ENCODE measurements at regions not wholly inside any gene's neighbourhood (a gene's known extent, or its start where the extent isn't known, plus 50 kb on each side); places are given as distances from the start of the nearest gene placed in this dataset.

DNA sequence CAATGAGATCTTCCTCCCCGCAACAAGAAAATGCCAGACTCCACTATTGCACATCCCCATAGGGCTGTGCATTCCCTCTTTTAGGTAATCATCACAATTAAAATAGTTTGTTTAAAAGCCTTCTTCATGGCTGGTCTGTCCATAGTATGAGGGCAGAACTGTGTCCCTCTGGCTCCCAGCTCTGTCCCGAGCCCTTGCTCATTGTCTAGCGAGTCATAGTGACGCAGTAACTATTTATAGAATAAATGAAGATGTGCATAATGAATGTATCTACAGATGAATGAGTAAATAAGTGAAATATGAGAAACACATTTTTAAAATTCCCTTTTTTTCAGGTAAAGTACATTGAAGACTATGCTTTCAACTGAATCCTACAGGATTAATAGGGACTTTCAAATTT, 128.4 kb upstream of the TMC3 start:
- DNase-seq (ENCODE audit: low spot score): no peak
- ATAC-seq: no peak

DNA sequence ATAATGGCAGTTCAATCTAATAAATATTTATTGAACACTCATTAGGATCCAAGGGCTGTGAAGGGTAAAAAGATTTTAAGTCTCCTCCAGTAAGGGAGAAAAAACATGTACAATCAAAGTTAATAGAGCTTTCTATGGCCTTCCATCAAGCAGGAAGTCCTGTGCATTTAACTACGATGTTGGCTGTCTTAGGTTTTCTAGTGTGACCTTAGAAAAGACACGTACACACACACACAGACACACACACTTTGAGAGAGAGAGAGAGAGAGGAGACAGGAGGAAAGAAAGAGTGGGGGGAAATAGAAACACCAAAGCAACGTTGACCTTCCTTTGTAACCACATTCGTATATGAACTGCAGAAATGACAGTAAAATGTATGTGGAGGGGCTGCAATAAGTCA, 126.1 kb upstream of the TMC3 start:
- ATAC-seq (no peak), DNase-seq (ENCODE audit: low spot score) (no peak)

DNA sequence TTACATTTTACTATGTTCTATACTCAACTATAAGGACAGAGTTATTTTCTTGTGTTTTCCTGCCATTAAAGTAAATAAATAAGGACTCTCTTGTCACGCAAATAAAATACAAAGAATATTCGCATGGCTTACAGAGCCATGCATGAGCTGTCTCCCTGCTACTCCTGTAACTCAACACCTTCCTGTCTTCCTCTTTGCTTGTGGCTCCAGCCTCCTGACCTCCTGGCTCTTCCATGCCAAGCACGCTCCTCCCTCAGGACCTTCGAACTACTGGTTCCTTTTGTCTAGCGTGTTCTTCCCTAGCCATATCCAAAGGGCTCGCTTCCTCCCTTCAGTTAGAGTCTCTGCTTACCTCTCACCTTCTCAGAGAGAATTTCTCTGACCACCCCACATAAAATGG, 124.3 kb upstream of the TMC3 start:
- no peak for DNase-seq (ENCODE audit: low spot score)

DNA sequence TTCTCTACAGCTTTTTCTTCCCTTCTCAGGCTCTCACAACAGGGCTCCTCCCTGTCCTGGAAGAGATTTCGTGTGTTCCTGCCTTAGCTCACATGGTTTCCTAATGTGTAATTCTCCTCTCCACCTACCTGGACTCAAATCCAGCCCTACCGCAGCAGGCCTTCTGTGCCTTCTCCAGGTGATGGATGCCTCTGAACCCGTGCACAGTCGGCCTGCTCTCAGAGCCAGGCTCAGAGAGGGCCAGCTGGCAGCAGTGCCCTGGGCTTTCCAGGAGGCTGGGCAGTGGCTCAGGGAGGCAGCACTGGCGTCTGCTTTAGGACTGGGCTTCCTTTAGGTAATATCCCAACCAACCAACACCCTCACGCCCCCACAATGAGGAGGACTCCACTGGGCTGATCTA, 123.2 kb upstream of the TMC3 start:
- DNase-seq (ENCODE audit: low spot score) (no peak), ATAC-seq (no peak)

More for the DNA sequence above, 124.3 kb upstream of the TMC3 start:
- no peak for ATAC-seq

DNA sequence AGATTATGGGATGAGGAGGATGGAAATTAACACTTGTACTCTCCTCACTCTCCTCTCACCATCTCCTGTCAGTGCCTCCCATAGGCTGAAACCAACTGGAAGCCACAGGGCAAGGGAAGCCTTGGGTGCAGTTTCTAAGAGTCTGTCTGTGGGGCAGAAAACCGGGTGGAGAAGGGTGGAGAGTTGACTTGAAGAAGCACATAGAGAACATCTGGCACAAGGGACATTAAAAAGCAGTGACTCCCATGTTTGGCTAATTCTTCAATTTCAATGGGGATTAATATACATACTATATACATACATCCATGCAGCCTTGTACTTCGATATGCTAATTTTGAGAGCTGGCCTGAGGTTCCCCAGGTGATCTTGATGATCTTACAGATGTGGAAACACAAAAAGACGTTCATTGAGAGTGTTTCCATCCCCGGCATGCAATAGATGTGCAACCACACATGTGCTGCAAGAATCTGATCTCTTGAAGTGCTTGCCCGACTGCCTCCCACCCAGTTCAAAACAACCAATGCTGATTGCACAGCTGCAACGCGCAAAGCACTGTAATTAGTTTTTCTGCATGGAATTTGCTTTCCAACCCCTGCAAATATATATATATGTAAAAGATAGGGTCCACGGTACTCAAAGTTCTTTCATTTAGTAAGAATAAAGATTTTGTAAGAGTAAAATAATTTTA, 121.9 kb upstream of the TMC3 start:
- ATAC-seq (no peak), DNase-seq (ENCODE audit: low spot score) (no peak)

DNA sequence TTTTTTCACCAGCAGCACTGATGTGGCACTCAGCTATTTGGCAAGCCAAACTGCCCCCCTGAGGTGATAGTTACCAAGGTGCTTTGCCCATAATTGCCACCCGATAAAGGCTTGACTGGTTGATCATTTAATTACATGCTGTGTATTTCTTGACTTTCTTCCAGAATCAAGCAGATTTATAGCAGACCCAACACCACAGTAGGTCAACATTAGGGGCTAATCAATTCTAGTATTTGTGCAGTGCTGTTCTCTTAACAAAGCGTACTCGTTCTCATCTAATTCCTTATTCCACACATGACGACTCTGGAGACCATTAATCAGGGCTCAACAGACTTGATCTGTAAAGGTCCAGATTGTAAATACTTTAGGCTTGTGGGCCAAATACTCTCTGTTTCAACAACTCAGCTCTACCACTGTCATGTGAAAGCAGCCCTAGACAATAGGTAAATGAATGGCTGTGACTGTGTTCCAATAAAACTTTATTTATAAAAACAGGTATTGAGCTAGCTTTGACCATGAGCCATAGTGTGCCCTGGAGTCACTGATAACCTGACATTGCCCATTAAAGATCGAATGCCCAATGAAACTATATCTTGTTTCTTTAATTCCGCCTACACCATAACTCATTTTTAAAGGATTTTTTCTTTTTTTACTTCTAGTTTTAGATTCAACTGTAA, 119.1 kb upstream of the TMC3 start:
- ATAC-seq: no peak

DNA sequence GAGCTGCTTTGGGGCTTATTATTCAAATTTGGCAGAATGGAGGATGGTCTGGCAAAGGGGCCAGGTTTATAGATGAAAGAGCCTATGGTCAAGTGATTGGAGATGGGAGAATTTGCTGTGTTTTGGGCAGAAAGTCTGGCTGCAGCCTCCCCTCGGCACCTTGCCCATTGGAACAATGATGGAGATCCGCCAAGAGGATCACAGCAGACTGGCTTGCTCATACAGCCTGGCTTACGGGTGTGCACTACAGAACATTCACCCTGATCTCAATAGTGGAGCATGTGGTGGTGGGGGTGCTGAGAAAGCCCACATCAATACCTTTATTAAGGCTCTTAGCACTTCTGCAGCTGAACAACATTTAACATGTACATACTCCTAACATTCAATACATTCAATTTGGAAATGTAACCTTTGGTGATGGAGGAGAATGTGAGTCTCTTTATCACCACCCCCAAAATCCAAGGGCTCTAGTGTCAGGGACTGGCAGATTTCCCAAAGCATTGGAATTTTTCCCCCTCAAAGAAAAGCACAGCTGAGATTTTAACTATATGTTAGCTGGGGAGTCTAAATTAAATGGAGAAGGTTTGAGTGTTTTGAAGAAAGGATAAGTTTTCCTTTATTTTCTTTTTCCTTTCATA, 118.4 kb upstream of the TMC3 start:
- DNase-seq (ENCODE audit: low spot score) (no peak), ATAC-seq (no peak)

More for the DNA sequence above, 119.1 kb upstream of the TMC3 start:
- no peak for DNase-seq (ENCODE audit: low spot score)

DNA sequence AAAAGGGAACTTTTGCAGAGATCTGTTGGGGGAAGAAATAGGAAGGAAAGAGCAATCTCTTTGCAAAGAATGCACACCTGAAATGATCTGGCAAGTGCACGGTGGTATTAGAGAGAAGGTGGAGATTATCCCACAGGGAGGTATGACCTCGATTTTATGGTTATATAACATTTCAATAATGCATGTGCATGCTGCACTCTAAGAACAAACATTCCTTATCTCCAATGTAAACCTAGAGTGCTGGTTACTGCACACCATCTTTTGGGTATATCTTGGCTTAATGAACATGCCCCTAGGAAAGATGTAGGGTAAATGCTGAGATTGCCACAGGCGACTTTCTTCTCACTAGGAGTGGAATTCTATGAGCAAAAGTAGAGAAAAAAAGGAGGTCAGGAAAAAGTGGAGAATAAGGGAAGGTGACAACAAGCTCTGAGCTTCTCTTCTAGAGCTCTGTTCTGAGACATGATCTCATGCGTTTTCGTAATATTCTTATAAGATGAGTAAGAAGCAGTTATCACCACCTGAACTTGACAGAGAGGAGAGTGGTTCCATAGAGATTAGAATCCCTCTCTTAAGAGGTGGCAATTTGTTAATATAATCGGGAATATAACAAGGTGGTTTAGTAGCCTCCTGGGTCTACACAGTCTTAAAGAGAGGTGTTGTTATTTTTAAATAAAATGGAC, 117.5 kb upstream of the TMC3 start:
- no peak for DNase-seq (ENCODE audit: low spot score)
- ATAC-seq: no peak

DNA sequence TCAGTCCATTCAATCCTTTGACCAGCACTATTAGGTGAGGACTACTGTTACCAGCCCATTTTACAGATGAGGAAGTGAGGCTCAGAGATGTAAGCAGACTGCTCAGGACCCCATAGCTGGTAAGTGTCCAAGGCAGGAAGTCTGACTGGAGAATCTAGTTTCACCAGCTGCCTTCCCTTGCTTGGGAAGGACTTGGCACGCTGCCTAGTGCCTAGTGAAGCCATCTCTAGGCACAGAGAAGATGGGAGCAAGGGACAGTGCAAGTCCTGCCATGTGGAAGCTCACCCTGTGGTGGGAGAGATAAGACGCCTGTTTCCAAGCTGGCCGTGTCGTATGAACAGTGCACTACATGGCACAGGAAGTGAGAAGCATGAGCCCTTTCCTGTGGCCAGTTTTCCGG, 111.8 kb upstream of the TMC3 start:
- no peak for DNase-seq (ENCODE audit: low spot score)
- no peak for ATAC-seq

DNA sequence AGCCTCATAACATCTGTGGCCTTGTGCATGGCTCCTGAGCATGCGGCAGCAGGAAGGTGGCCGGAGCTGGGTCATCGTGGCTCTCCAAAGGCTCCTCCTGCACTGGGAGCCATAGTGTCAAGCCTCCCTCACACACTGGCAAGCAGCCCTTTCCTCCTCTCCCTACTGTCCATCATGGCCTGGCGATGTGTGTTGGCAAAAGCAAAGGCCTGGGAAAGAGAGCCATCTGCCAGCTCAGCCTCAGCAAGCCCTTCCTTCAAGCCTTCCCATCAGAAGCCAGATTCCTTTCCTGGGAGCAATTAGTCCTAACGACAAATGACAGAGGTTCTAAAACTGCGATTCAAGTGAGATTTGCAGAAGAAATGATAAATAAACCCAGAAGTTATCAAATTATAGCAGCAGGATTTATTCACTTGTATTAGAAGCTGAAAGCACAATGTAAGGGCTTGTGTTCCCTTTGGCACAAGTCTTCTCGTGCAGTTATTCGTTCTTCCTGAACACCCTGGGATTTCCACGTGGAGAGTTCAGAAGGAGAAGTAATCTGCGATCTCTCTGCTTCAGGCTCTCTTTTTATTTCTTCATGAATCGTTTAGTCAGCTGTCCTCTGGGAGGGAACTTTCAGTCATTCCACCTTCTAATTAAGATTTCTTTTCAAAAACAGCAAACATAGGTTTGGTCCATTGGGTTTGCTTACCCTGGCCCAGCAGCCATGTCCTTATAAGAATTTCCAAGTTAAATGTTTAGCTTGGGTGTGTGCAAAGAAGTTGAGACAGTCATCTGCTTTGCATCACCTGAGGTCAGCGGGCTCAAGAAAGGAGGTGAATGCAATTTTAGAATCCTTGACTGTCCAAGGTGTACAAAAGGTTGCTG, 110.3 kb upstream of the TMC3 start:
- no peak for DNase-seq (ENCODE audit: low spot score)
- no peak for ATAC-seq

DNA sequence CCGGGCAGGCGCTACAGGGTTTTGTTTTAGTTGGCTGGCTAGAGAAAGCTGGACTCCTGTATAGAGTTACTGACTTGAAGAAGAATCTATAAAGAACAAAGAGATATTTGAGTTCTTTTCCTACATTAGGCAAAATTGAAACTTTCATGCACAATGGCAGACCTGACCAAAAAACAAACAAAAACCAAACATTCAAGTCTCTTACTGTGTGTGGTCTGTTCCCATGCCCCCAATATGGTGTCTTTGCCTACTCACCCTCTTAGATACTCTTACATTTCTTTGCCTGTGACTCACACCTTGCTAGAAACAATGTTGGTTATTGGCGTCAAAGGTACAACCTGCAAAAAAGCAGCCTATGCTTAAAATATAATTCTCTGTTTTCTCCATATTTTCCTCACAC, 109.5 kb upstream of the TMC3 start:
- no peak for DNase-seq (ENCODE audit: low spot score)
- no peak for ATAC-seq

DNA sequence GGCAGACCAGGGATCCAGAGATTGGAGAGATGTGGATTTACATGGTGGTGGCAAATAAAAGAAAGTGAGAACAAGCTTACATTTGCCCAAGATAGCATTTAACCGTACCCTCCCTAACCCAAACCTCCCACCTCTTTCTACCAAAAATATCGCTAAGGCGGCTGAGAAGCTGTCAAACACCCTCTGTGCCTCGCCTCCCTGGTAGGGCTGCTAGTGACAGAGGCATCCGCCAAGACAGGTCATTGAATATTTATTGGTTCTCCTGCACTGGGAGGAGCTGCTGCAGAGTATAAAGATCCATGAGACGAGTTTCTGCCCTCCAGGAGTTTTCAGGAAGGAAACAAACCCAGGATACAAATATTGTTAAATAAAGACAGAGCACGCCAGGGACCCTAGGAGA, 107.3 kb upstream of the TMC3 start:
- ATAC-seq (no peak), DNase-seq (ENCODE audit: low spot score) (no peak)

DNA sequence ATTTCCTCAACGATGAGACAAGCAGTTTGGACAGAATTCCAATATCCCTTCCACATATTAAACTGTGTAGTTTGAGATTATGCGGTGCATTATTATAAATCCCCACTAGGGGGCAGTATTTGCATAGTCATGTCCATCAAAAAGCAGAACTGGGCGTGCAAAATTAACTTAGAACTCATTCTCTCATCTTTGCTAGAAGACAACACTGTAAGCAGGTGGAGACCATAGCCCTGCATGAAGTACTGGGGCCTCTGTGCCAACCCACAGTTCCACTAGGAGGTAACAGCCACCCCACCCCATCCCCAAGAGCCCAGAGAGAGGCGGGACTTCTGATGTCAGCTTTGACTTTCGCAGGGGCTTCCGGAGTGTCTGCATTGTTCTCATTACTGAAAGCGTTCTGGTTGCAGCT, 106.6 kb upstream of the TMC3 start:
- peak; percentile 89 for ATAC-seq
- DNase-seq (ENCODE audit: low spot score): no peak

DNA sequence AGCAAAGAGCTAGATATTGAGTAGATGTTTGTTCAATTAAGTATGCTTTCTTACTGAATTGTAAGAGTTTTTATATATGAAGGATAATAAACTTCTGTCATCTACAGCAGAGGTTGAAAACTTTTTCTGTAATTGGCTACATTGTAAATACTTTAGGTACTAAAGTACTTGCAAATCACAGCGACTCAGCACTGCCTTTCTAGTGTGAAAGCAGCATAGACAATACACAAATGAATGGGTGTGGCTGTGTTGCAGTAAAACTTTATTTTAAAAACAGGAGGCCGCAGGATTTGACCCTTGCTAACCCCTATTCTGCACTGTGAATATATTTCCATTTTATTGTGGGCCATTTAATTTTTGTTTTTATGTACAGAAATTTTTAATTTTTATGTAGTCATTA, 104.3 kb upstream of the TMC3 start:
- no peak for ATAC-seq

DNA sequence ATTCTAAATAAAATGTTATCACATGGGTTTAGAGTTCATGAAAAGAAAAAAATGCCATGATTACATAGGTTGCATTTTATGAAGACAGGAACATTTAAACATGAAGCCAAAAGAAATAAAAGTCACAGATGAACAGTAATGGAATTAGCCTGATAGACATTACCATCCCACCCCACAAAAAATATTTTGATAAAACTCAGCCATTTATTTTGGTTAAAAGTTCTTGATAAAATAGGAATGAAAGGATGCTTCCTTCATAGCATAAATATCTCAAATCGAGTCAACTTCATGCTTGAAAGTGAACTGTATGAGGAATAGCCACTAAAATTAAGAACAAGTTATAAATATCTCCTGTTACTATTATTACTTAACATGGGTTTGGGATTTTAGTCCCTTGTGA, 101.9 kb upstream of the TMC3 start:
- no peak for ATAC-seq
- DNase-seq (ENCODE audit: low spot score): no peak

More for the DNA sequence above, 104.3 kb upstream of the TMC3 start:
- no peak for DNase-seq (ENCODE audit: low spot score)

DNA sequence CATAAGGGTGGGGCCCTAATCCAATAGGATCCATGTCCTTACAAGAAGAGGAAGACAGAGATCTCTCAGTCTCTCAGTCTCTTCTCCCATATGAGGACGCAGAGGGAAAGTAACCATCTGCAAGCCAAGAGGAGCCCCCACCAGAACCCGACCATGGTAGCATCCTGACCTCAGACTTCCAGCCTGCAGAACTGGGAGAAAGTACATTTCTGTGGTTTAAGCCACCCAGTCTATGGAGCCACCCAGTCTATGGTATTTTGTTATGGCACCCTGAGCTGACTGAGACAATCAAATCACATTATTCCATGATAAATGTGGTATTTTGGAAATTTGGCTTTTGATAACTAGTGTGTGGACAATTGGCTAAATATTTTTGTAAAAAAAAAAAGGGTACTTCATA, 101.5 kb upstream of the TMC3 start:
- ATAC-seq (no peak), DNase-seq (ENCODE audit: low spot score) (no peak)

DNA sequence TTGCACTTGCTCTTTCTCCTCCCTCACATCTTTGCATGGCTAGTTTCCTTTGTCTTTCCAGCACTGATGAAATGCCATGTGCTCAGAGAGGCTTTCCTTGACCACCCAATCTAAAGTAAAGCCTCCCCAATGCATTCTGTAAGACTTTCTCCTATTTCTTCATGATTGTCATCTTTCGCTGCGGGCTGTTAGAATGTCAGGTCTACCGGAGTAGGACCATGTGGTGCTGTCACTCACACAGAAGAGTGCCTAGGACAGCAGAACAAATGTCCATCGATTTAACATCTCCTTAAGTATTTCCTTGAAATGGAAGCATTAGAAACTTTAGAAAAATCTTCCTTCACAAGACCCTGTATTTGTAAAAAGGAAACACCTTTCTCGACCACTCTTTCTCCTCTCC, 99.9 kb upstream of the TMC3 start:
- DNase-seq (ENCODE audit: low spot score): no peak
- no peak for ATAC-seq

DNA sequence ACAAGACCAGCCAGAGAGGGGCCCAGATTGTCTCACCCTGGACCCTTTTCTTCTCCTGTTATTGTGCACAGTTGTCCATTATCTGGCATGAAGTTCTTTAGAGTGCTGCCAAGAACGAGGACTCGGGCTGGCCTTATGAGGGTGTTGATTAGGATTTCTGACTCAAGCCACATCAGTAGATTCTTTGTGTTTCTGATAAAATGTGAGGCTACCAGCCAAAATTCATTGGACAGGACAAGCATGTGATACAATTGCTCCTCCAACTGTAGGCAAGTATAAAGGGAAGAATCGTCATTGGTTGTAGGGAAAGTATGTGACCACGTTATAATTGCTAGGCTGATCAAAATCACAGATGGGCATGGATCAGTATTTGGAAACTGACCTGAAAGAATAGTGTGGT, 99.2 kb upstream of the TMC3 start:
- no peak for ATAC-seq
- no peak for DNase-seq (ENCODE audit: low spot score)

DNA sequence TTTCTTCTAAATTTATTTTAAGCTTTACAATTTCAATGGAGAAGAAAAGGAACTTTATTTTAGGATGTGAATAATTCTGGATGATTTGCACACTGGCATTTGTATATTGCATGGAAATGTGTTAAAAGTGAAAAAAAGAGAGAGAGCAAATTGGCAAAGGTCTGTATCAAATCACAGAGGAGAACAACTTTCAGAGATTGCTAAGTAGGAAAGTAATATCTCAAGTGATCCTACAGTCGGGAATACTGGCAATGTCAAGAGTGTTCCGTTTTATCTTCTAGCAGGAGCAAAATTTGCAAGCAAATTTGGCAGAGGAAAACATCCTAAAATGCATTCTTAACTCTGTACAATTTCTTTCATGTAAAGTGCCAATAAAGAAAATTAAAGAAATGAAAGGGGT, 97.1 kb upstream of the TMC3 start:
- ATAC-seq (no peak), DNase-seq (ENCODE audit: low spot score) (no peak)

DNA sequence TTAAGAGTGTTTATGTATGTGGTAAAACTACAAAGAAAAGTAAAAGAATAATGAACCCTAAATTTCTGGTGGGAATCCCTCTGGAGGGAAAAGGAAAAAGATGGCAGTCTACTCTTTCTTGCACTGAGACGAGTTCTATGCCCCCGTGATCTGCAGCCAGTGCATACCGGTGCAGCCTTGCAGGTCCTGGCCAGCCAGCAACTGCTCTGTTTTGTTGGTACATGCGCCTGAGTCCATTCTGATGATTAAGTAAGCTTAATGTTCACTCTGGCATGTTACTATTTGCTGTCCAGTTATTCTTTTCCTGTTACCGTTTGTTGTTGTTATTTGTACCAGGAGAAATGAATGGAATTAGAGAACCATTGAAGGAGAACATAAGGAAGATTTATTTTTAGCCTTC, 95.1 kb upstream of the TMC3 start:
- ATAC-seq (no peak), DNase-seq (ENCODE audit: low spot score) (no peak)

DNA sequence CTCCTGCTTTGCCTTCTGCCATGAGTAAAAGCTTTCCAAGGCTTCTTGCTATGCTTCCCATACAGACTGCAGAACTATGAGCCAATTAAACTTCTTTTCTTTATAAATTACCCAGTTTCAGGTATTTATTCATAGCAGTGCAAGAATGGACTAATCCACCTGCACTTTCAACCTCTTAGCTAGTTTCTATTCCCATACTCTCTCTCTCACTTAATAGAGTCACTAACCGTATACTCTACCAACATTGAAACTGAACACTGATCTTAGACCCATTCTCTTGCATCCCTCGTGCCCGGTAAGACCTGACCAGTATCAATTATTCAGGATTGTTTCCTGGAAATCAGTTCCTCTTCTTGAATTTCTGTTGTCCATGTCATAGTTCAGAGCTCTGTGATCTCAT, 92.7 kb upstream of the TMC3 start:
- DNase-seq (ENCODE audit: low spot score): no peak
- no peak for ATAC-seq

Measured in left lobe of liver (tissue), 2 donors.